Naive thymus-derived CD4-positive, alpha-beta T cell (primary cell): ENCODE measurements at regions not wholly inside any gene's neighbourhood (a gene's known extent, or its start where the extent isn't known, plus 50 kb on each side); places are given as distances from the start of the nearest gene placed in this dataset.

Experiments used
- ATAC-seq: fragments of 150-1000 bp; cut with Tn5 transposase; 2 replicates; pipeline ENCODE4 v1.10.0; 2021; ENCODE audit warnings: mild to moderate bottlenecking, moderate library complexity
- CTCF ChIA-PET: fragments of 350-600 bp; sonication (Branson Sonifier 250); formaldehyde crosslinking; loops from one replicate; lab custom pipeline; 2021; ENCODE audit warnings: antibody characterized with exemption; lab: Charles Lee
- POLR2A ChIA-PET: fragments of 350-600 bp; sonication (Branson Sonifier 250); formaldehyde crosslinking; loops from one replicate; lab custom pipeline; 2021; ENCODE audit warnings: antibody characterized with exemption, inconsistent platforms; lab: Charles Lee
- DNase-seq, 9 donors: peaks; one replicate each; pipeline versions ENCODE4 v3.0.0 to v3.0.0-alpha.2; 2020 to 2022; ENCODE audit warnings: mixed read lengths in 1 of 9
- H3K27ac ChIP-seq: one replicate; pipeline ENCODE4 v1.7.0; 2013; ENCODE audit warnings: mild to moderate bottlenecking, low read depth, low read length, moderate library complexity
- H3K27me3 ChIP-seq, 2 donors: one replicate each; pipeline ENCODE4 v1.7.0; 2013; ENCODE audit warnings: low read length in 2 of 2, mild to moderate bottlenecking in 2 of 2, moderate library complexity in 2 of 2; ENCODE audit not compliant: control insufficient read depth in 2 of 2, insufficient read depth in 2 of 2
- H3K36me3 ChIP-seq, 3 experiments: 1 replicate in 2 of 3; 2 replicates in 1 of 3; pipeline ENCODE4 v1.7.0; 2013; ENCODE audit warnings: low read length in 3 of 3, mild to moderate bottlenecking in 3 of 3, moderate library complexity in 1 of 3; ENCODE audit not compliant: insufficient read depth in 3 of 3, control insufficient read depth in 2 of 3
- H3K4me1 ChIP-seq, 2 donors: one replicate each; pipeline ENCODE4 v1.7.0; 2013; ENCODE audit warnings: low read length in 2 of 2, mild to moderate bottlenecking in 2 of 2, moderate library complexity in 1 of 2; ENCODE audit not compliant: control insufficient read depth in 2 of 2, insufficient read depth in 2 of 2
- H3K4me3 ChIP-seq: 2 replicates; pipeline ENCODE4 v1.7.0; 2013; ENCODE audit warnings: mild to moderate bottlenecking, low read length
- H3K9me3 ChIP-seq, 3 experiments: 1 replicate in 2 of 3; 2 replicates in 1 of 3; pipeline ENCODE4 v1.7.0; 2013; ENCODE audit warnings: low read length in 3 of 3; ENCODE audit not compliant: control insufficient read depth in 2 of 3
- H3K27ac Mint-ChIP-seq, 9 donors: one replicate each; pipeline ENCODE4 v1.8.0; 2020 to 2022; ENCODE audit warnings: mixed read lengths in 9 of 9, mild to moderate bottlenecking in 8 of 9, moderate library complexity in 5 of 9, inconsistent platforms in 2 of 9
- H3K27me3 Mint-ChIP-seq, 5 donors: one replicate each; pipeline ENCODE4 v1.8.0; 2021 to 2022; ENCODE audit warnings: mixed read lengths in 5 of 5, mild to moderate bottlenecking in 1 of 5
- H3K36me3 Mint-ChIP-seq, 5 donors: one replicate each; pipeline ENCODE4 v1.8.0; 2020 to 2022; ENCODE audit warnings: mixed read lengths in 5 of 5, mild to moderate bottlenecking in 3 of 5, inconsistent platforms in 1 of 5
- H3K4me1 Mint-ChIP-seq, 7 donors: one replicate each; pipeline ENCODE4 v1.8.0; 2020 to 2022; ENCODE audit warnings: mixed read lengths in 7 of 7, mild to moderate bottlenecking in 3 of 7, inconsistent platforms in 1 of 7
- H3K4me3 Mint-ChIP-seq, 10 donors: one replicate each; pipeline ENCODE4 v1.8.0; 2020 to 2022; ENCODE audit warnings: mild to moderate bottlenecking in 10 of 10, mixed read lengths in 10 of 10, moderate library complexity in 6 of 10, inconsistent platforms in 2 of 10
- H3K9me3 Mint-ChIP-seq, 11 donors: one replicate each; pipeline ENCODE4 v1.8.0; 2020 to 2022; ENCODE audit warnings: mixed read lengths in 11 of 11, mild to moderate bottlenecking in 4 of 11, inconsistent platforms in 1 of 11, moderate library complexity in 1 of 11
- intact Hi-C, 2 donors: fragments of 100-400 bp; cut with micrococcal nuclease; formaldehyde crosslinking; loops; one replicate each; pipeline ENCODE4 v1.15.1; 2023

DNA sequence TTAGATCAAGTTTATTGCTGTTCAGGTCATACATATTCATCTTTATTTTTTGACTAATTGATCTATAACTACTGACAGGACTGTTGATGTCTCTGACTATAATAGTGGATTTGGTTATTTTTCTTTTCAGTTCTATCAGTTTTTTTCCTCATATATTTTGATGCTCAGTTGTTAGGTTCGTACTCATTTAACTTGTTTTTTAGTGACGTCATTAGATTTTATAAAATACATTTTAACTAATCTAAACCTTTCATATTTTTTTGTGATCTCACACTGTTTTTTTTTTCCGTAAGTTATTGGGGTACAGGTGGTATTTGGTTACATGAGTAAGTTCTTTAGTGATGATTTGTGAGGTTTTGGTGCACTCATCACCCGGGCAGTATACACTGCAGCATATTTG lies 841.2 kb upstream of the FBXO33 start:
- no peaks in the 10 kb centered on the region for H3K27me3 Mint-ChIP-seq
- Histone ChIP-seq H3K4me3 (no peak overlapping the region), H3K4me1 (no peaks in the 10 kb centered on the region), H3K27ac (no peak overlapping the region), H3K9me3 (no peaks in the 10 kb centered on the region), H3K36me3 (no peaks in the 10 kb centered on the region), H3K27me3 (no peaks in the 10 kb centered on the region)
- H3K36me3 Mint-ChIP-seq = no peaks in the 10 kb centered on the region
- ChIA-PET POLR2A (no interaction called here), CTCF (no interaction called here)
- no peak for DNase-seq
- intact Hi-C loops = no loop called here
- no peak overlapping the region for H3K27ac Mint-ChIP-seq
- ATAC-seq = no peak
- no peak overlapping the region for H3K4me3 Mint-ChIP-seq
- H3K9me3 Mint-ChIP-seq = peaks cover 0 to 16% (median 3%) of the 10 kb centered on the region in 11 donors
- H3K4me1 Mint-ChIP-seq = no peaks in the 10 kb centered on the region

DNA sequence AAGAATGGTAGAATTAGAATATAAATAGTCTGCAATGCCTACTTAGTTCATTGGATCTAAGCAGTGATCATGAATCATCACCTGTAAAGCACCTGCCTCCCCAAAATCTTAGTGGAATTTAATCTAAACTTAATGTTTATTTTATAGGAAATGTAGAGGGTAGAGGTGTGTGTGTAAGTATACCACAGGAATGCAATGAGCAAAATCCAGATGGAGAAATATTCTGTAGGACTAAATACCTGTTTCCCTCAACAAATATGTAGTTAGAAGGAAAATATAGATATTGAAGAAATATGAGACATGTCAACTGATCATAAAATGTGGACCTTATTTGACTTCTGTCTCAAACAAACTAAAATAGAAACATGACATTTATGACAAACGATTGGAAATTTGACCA lies 839.2 kb upstream of the FBXO33 start:
- H3K27ac Mint-ChIP-seq = no peak overlapping the region
- no peaks in the 10 kb centered on the region for H3K36me3 Mint-ChIP-seq
- no peak overlapping the region for H3K4me3 Mint-ChIP-seq
- no peaks in the 10 kb centered on the region for H3K9me3 ChIP-seq
- no peaks in the 10 kb centered on the region for H3K4me1 ChIP-seq
- H3K27me3 Mint-ChIP-seq = no peaks in the 10 kb centered on the region
- H3K4me1 Mint-ChIP-seq = no peaks in the 10 kb centered on the region
- DNase-seq (no peak), ATAC-seq (no peak)
- no peaks in the 10 kb centered on the region for H3K36me3 ChIP-seq
- H3K9me3 Mint-ChIP-seq = peaks cover 0 to 13% (median 3%) of the 10 kb centered on the region in 11 donors
- ChIA-PET CTCF (no interaction called here), POLR2A (no interaction called here)
- H3K27me3 ChIP-seq = no peaks in the 10 kb centered on the region
- intact Hi-C loops = no loop called here
- no peak overlapping the region for H3K27ac ChIP-seq
- no peak overlapping the region for H3K4me3 ChIP-seq

DNA sequence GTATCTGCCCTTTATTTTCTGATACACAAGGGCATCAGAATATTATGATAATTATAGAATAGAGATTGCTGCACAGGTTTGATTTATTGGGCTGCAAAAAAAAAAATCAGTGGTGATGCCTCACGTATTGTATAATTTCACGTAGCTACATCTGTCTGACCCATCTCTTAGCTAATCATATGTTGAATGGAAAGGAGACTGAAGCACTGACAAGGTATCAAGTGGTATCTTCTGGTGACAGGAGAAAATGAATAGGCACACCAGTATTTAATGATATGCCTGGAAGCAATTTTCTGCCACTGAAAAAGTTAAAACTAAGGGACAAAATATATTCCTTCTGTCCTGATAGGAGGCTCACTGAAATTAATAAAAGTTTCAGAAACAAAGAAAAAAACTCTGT lies 837.2 kb upstream of the FBXO33 start:
- Mint-ChIP-seq H3K27me3 (no peaks in the 10 kb centered on the region), H3K4me3 (no peak overlapping the region), H3K27ac (no peak overlapping the region), H3K4me1 (no peaks in the 10 kb centered on the region), H3K9me3 (peaks cover 0 to 7% (median 0%) of the 10 kb centered on the region in 11 donors), H3K36me3 (no peaks in the 10 kb centered on the region)
- Histone ChIP-seq H3K4me1 (no peaks in the 10 kb centered on the region), H3K4me3 (no peak overlapping the region), H3K27ac (no peak overlapping the region), H3K9me3 (no peaks in the 10 kb centered on the region), H3K36me3 (no peaks in the 10 kb centered on the region), H3K27me3 (no peaks in the 10 kb centered on the region)
- intact Hi-C loops = no loop called here
- POLR2A ChIA-PET = no interaction called here
- DNase-seq (no peak), ATAC-seq (no peak)
- CTCF ChIA-PET = no interaction called here

DNA sequence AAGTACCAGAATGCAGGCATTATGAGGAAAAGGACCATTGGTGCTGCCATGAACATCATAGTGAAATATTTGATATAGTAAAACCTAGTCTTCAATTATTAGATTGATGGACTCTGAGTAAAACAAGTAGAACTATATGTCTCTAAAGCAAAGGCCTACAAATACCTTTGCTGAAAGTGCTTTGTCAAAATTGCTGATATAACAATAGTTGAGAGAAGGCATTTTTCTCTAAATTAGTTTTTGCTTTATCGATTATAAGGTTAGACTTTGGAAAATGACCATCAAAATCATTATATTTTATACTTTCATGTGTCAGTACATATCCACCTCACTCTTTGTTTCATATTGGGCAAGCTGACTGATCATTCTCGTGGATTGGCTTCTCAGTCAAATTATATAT lies 836.0 kb upstream of the FBXO33 start:
- no peaks in the 10 kb centered on the region for H3K27me3 ChIP-seq
- no peaks in the 10 kb centered on the region for H3K4me1 Mint-ChIP-seq
- H3K9me3 ChIP-seq = no peaks in the 10 kb centered on the region
- DNase-seq (no peak), ATAC-seq (no peak)
- no peaks in the 10 kb centered on the region for H3K36me3 ChIP-seq
- intact Hi-C loops = no loop called here
- H3K9me3 Mint-ChIP-seq = peaks cover 0 to 6% (median 2%) of the 10 kb centered on the region in 11 donors
- H3K4me3 Mint-ChIP-seq = no peak overlapping the region
- ChIA-PET POLR2A (no interaction called here), CTCF (no interaction called here)
- H3K36me3 Mint-ChIP-seq = no peaks in the 10 kb centered on the region
- no peak overlapping the region for H3K27ac ChIP-seq
- no peak overlapping the region for H3K4me3 ChIP-seq
- no peaks in the 10 kb centered on the region for H3K27me3 Mint-ChIP-seq
- H3K4me1 ChIP-seq = no peaks in the 10 kb centered on the region
- H3K27ac Mint-ChIP-seq = no peak overlapping the region

DNA sequence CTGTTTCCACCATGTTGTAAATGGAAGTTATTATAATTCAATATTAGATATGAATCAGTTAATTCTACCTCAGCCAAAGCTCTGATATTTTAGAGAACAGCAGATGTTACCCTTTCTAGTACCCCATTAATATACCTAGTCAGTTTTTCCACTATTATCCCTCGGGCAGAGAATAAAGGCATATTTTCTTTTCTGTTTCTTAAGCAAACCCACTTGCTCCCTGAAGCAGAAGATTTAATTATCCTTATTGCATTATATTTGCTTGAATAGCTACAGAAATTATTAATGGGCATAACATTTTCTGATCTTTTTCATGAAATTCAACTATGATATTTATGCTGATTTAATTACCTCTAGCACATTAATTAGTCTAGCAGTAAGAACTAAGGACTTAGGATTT lies 832.9 kb upstream of the FBXO33 start:
- no peak for DNase-seq
- Mint-ChIP-seq H3K9me3 (peaks cover 0 to 6% (median 2%) of the 10 kb centered on the region in 11 donors), H3K27me3 (no peaks in the 10 kb centered on the region), H3K36me3 (no peaks in the 10 kb centered on the region), H3K4me3 (no peak overlapping the region), H3K27ac (no peak overlapping the region), H3K4me1 (no peaks in the 10 kb centered on the region)
- CTCF ChIA-PET = no interaction called here
- intact Hi-C loops = no loop called here
- Histone ChIP-seq H3K4me1 (no peaks in the 10 kb centered on the region), H3K9me3 (no peaks in the 10 kb centered on the region), H3K27ac (no peak overlapping the region), H3K27me3 (no peaks in the 10 kb centered on the region), H3K4me3 (no peak overlapping the region), H3K36me3 (no peaks in the 10 kb centered on the region)
- POLR2A ChIA-PET = no interaction called here
- no peak for ATAC-seq

DNA sequence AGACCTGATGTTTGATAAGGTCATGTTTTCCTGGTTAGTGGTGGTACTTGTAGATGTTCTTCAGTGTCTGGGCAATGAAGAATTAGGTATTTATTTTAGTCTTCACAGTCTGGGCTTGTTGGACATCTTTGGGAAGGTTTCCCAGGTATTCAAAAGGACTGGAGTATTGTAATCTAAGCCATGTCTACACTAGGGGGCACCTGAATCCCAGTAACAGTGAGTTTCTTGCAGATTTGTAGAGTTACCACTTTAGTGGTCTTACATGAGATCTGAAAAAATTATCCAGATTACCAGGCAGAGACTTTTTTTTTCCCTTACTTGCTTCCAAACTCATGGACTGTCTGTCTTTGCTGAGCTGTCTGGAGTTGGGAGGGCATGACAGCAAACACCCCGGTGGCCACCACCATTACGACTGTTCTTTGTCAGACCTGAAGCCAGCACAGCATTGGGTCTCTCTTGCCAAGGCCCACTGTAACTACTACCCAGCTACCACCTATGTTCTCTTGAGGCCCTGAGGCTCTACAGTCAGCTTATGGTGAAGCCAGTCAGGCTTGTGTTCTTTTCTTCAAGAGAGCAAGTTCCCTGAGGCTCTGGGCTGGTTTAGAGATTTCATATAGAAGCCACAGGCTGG lies 820.7 kb upstream of the FBXO33 start:
- H3K9me3 Mint-ChIP-seq = peaks cover 0 to 6% (median 0%) of the 10 kb centered on the region in 11 donors

DNA sequence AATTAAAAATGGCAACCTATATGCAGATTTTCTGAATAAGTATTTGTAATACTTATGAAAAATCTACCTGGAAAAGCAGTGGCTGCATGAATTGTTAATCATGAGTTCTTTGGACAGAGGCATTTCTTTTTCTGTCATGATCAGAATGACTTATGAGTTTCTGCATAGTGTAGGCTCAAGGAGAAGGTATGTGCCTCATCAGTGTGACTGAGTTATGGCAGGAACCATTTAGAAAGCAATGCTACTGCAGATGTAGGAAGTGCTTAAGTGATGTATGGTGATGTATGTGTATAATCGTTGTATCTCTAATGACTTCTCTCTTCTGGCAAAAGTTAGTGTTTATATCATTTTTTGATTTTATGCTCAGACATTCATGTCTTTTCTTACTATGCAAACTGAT lies 816.4 kb upstream of the FBXO33 start:
- Mint-ChIP-seq H3K27me3 (peaks cover 0 to 3% (median 0%) of the 10 kb centered on the region in 5 donors), H3K4me1 (no peaks in the 10 kb centered on the region), H3K27ac (no peak overlapping the region), H3K9me3 (peaks cover 0 to 16% (median 0%) of the 10 kb centered on the region in 11 donors), H3K36me3 (no peaks in the 10 kb centered on the region), H3K4me3 (peak overlapping the region in 1 of 10 donors; percentile 16)
- H3K27ac ChIP-seq = no peak overlapping the region
- ATAC-seq = no peak
- H3K36me3 ChIP-seq = no peaks in the 10 kb centered on the region
- ChIA-PET POLR2A (no interaction called here), CTCF (no interaction called here)
- H3K27me3 ChIP-seq = no peaks in the 10 kb centered on the region
- H3K4me3 ChIP-seq = no peak overlapping the region
- no peaks in the 10 kb centered on the region for H3K4me1 ChIP-seq
- H3K9me3 ChIP-seq = no peaks in the 10 kb centered on the region
- intact Hi-C loops = no loop called here
- DNase-seq = no peak

More for the DNA sequence above, 820.7 kb upstream of the FBXO33 start:
- Histone ChIP-seq H3K27ac (no peak overlapping the region), H3K27me3 (no peaks in the 10 kb centered on the region), H3K9me3 (no peaks in the 10 kb centered on the region), H3K4me3 (no peak overlapping the region), H3K36me3 (no peaks in the 10 kb centered on the region), H3K4me1 (no peaks in the 10 kb centered on the region)
- ATAC-seq (no peak), DNase-seq (no peak)
- no peak overlapping the region for H3K27ac Mint-ChIP-seq
- H3K4me1 Mint-ChIP-seq = no peaks in the 10 kb centered on the region
- no peaks in the 10 kb centered on the region for H3K36me3 Mint-ChIP-seq
- POLR2A ChIA-PET = no interaction called here
- no peak overlapping the region for H3K4me3 Mint-ChIP-seq
- intact Hi-C loops = no loop called here
- CTCF ChIA-PET = no interaction called here
- H3K27me3 Mint-ChIP-seq = peaks cover 0 to 4% (median 0%) of the 10 kb centered on the region in 5 donors
